GM23338 (cell line): ENCODE measurements at regions not wholly inside any gene's neighbourhood (a gene's known extent, or its start where the extent isn't known, plus 50 kb on each side); places are given as distances from the start of the nearest gene placed in this dataset.

Source experiments
- ATAC-seq: fragments of 200-7000 bp; cut with Tn5 transposase; 3 replicates; pipeline ENCODE4 v1.9.1; 2020
- DNase-seq: peaks from one replicate; pipeline ENCODE4 v3.0.0-alpha.2; 2015; ENCODE audit warnings: low spot score
- H2AFZ ChIP-seq: fragments of 200-600 bp; sonication (generic); 2 replicates; pipeline ENCODE4 v1.8.0; 2016; ENCODE audit warnings: antibody characterized with exemption, mild to moderate bottlenecking, moderate library complexity
- H3F3A ChIP-seq: fragments of 200-600 bp; sonication (generic); replicated peaks from 2 replicates; pipeline ENCODE4 v1.8.0; 2017; ENCODE audit warnings: antibody characterized with exemption, mixed run types, low read depth
- H3K27ac ChIP-seq: fragments of 200-600 bp; sonication (generic); 2 replicates; pipeline ENCODE4 v1.6.1; 2016; ENCODE audit warnings: low read depth
- H3K27me3 ChIP-seq: fragments of 200-600 bp; sonication (generic); 2 replicates; pipeline ENCODE4 v1.8.0; 2016; ENCODE audit warnings: mild to moderate bottlenecking, mixed run types, moderate library complexity; ENCODE audit not compliant: insufficient read depth
- H3K36me3 ChIP-seq: fragments of 200-600 bp; sonication (generic); 2 replicates; pipeline ENCODE4 v1.8.0; 2016; ENCODE audit warnings: mild to moderate bottlenecking; ENCODE audit not compliant: insufficient read depth
- H3K4me1 ChIP-seq: fragments of 200-600 bp; sonication (generic); 2 replicates; pipeline ENCODE4 v1.8.0; 2016; ENCODE audit warnings: mild to moderate bottlenecking, moderate library complexity; ENCODE audit not compliant: insufficient read depth
- H3K4me2 ChIP-seq: fragments of 200-600 bp; sonication (generic); 2 replicates; pipeline ENCODE4 v1.7.1; 2017; ENCODE audit warnings: mixed run types
- H3K4me3 ChIP-seq: fragments of 200-600 bp; sonication (generic); 2 replicates; pipeline ENCODE4 v1.6.1; 2016; ENCODE audit warnings: mixed run types
- H3K79me2 ChIP-seq: fragments of 200-600 bp; sonication (generic); replicated peaks from 2 replicates; pipeline ENCODE4 v1.8.0; 2017; ENCODE audit warnings: mild to moderate bottlenecking; ENCODE audit not compliant: insufficient read depth
- H3K9me2 ChIP-seq: fragments of 200-600 bp; sonication (generic); 2 replicates; pipeline ENCODE4 v1.8.0; 2017; ENCODE audit not compliant: insufficient read depth
- H4K20me1 ChIP-seq: fragments of 200-600 bp; sonication (generic); replicated peaks from 2 replicates; pipeline ENCODE4 v1.8.0; 2017; ENCODE audit warnings: mild to moderate bottlenecking; ENCODE audit not compliant: insufficient read depth
- H3K27ac Mint-ChIP-seq: 2 replicates; pipeline ENCODE4 v1.8.0; 2020; ENCODE audit warnings: inconsistent platforms, mild to moderate bottlenecking, moderate library complexity, mixed read lengths
- H3K27me3 Mint-ChIP-seq: 3 replicates; pipeline ENCODE4 v1.8.0; 2022; ENCODE audit warnings: low read depth, mild to moderate bottlenecking, moderate library complexity, mixed read lengths, inconsistent platforms; ENCODE audit not compliant: insufficient read depth, poor library complexity
- H3K36me3 Mint-ChIP-seq: 3 replicates; pipeline ENCODE4 v1.8.0; 2021; ENCODE audit warnings: low read depth, mild to moderate bottlenecking, inconsistent platforms, moderate library complexity, mixed read lengths
- H3K4me1 Mint-ChIP-seq: 3 replicates; pipeline ENCODE4 v1.8.0; 2020; ENCODE audit warnings: mild to moderate bottlenecking, inconsistent platforms, mixed read lengths
- H3K4me3 Mint-ChIP-seq: 3 replicates; pipeline ENCODE4 v1.8.0; 2021; ENCODE audit warnings: moderate library complexity, mild to moderate bottlenecking, inconsistent platforms, mixed read lengths
- H3K9me3 Mint-ChIP-seq: 3 replicates; pipeline ENCODE4 v1.8.0; 2020; ENCODE audit warnings: moderate library complexity, mild to moderate bottlenecking, inconsistent platforms, mixed read lengths
- CREB1 ChIP-seq: fragments of 250-450 bp; sonication (Bioruptor Pico); IDR thresholded peaks from 2 replicates; pipeline ENCODE4 v1.5.0; 2020; ENCODE audit warnings: low read depth, mild to moderate bottlenecking, moderate library complexity
- CTCF ChIP-seq, 2 experiments: fragments of 200-600 bp in 1 of 2; sonication (generic) in 1 of 2; conservative IDR thresholded peaks; 2 replicates each; pipeline versions ENCODE4 v1.5.1 to v1.6.1; 2016 to 2017; ENCODE audit warnings: antibody characterized with exemption in 2 of 2, low read depth in 2 of 2, mild to moderate bottlenecking in 2 of 2, moderate library complexity in 1 of 2
- ETS1 ChIP-seq: IDR thresholded peaks from 2 replicates; pipeline ENCODE4 v1.6.1; 2016; ENCODE audit warnings: antibody characterized with exemption
- EZH2 ChIP-seq: fragments of 200-600 bp; sonication (generic); IDR thresholded peaks from one replicate; pipeline ENCODE4 v1.8.0; 2017; ENCODE audit warnings: antibody characterized with exemption, mild to moderate bottlenecking, low read depth; ENCODE audit not compliant: unreplicated experiment
- EZH2phosphoT487 ChIP-seq: fragments of 200-600 bp; sonication (generic); IDR thresholded peaks from one replicate; pipeline ENCODE4 v1.8.1; 2018; ENCODE audit warnings: antibody characterized with exemption; ENCODE audit not compliant: unreplicated experiment
- JUNB ChIP-seq: IDR thresholded peaks from one replicate; pipeline ENCODE4 v1.6.1; 2016; ENCODE audit warnings: antibody characterized with exemption; ENCODE audit not compliant: unreplicated experiment
- NANOG ChIP-seq: IDR thresholded peaks from 2 replicates; pipeline ENCODE4 v1.6.1; 2016; ENCODE audit warnings: antibody characterized with exemption, borderline replicate concordance
- POLR2AphosphoS5 ChIP-seq: IDR thresholded peaks from 2 replicates; pipeline ENCODE4 v1.6.1; 2016; ENCODE audit warnings: antibody characterized with exemption, low read depth
- REST ChIP-seq: IDR thresholded peaks from one replicate; pipeline ENCODE4 v1.6.1; 2018; ENCODE audit warnings: antibody characterized with exemption; ENCODE audit not compliant: unreplicated experiment
- STAT1 ChIP-seq: IDR thresholded peaks from one replicate; pipeline ENCODE4 v1.6.1; 2016; ENCODE audit warnings: antibody characterized with exemption; ENCODE audit not compliant: unreplicated experiment
- ZNF114 ChIP-seq: fragments of 250-450 bp; sonication (Bioruptor Pico); IDR thresholded peaks from 2 replicates; pipeline ENCODE4 v1.5.0; 2020; ENCODE audit warnings: mild to moderate bottlenecking, moderate library complexity
- ZNF331 ChIP-seq: fragments of 250-450 bp; sonication (Bioruptor Pico); IDR thresholded peaks from 2 replicates; pipeline ENCODE4 v1.5.0; 2020; ENCODE audit warnings: low read depth, mild to moderate bottlenecking, moderate library complexity
- ZNF462 ChIP-seq: fragments of 250-450 bp; sonication (Bioruptor Pico); IDR thresholded peaks from 2 replicates; pipeline ENCODE4 v1.5.0; 2020; ENCODE audit warnings: mild to moderate bottlenecking, moderate library complexity

- Histone ChIP-seq H3K4me2 (no peak overlapping the region), H4K20me1 (no peaks in the 10 kb centered on the region), H2AFZ (no peak overlapping the region), H3K9me2 (no peaks in the 10 kb centered on the region), H3K27ac (no peak overlapping the region), H3K27me3 (no peaks in the 10 kb centered on the region), H3K4me1 (peaks cover under 1% of the 10 kb centered on the region; the same call in 1 of the 2 replicates), H3K4me3 (no peak overlapping the region), H3F3A (no peaks in the 10 kb centered on the region), H3K36me3 (no peaks in the 10 kb centered on the region), H3K79me2 (no peaks in the 10 kb centered on the region)
- no peak overlapping the region for H3K4me3 Mint-ChIP-seq
- DNase-seq: no peak
- H3K4me1 Mint-ChIP-seq: peaks cover 6% of the 10 kb centered on the region
- no peak overlapping the region for H3K27ac Mint-ChIP-seq
- H3K9me3 Mint-ChIP-seq: no peaks in the 10 kb centered on the region; the same call in 2 of the 3 replicates
- peaks cover 3% of the 10 kb centered on the region for H3K27me3 Mint-ChIP-seq
- TF ChIP-seq EZH2phosphoT487 (no peak), STAT1 (no peak), ETS1 (no peak), POLR2AphosphoS5 (no peak), JUNB (no peak), EZH2 (no peak), CTCF (conservative IDR thresholded peaks at IDR 0.05; ENCODE audit: low read depth in 2 of 2) (no peak), ZNF114 (no peak), ZNF462 (no peak), REST (no peak), ZNF331 (CRISPR knock-in tag) (no peak), NANOG (no peak), CREB1 (CRISPR knock-in tag) (no peak)
- H3K36me3 Mint-ChIP-seq: no peaks in the 10 kb centered on the region
- no peak for ATAC-seq
These were observed 278.3 kb upstream of the TUT7 start for GRCh38 chr9:86632537-86632936.
